Glomerular endothelial cell (primary cell): ENCODE measurements at regions not wholly inside any gene's neighbourhood (a gene's known extent, or its start where the extent isn't known, plus 50 kb on each side); places are given as distances from the start of the nearest gene placed in this dataset.

Experiments
- DNase-seq: peaks from one replicate; pipeline ENCODE4 v3.0.0-alpha.2; 2011; ENCODE audit warnings: low read depth, low spot score; ENCODE audit errors: extremely low read depth

- no peak for DNase-seq
Measured at GRCh38 chr1:13878021-13878420, 178.0 kb downstream of the PRDM2 start.

- DNase-seq, result no peak
Measured at GRCh38 chr1:13878451-13878850, 178.5 kb downstream of the PRDM2 start.

GRCh38 chr1:13881385-13882088, 181.5 kb downstream of the PRDM2 start:
- DNase-seq, result no peak

GRCh38 chr1:13888351-13888986, 188.5 kb downstream of the PRDM2 start:
- no peak for DNase-seq

- DNase-seq, result no peak
Measured at GRCh38 chr1:13889495-13889894, 189.5 kb downstream of the PRDM2 start.

DNA sequence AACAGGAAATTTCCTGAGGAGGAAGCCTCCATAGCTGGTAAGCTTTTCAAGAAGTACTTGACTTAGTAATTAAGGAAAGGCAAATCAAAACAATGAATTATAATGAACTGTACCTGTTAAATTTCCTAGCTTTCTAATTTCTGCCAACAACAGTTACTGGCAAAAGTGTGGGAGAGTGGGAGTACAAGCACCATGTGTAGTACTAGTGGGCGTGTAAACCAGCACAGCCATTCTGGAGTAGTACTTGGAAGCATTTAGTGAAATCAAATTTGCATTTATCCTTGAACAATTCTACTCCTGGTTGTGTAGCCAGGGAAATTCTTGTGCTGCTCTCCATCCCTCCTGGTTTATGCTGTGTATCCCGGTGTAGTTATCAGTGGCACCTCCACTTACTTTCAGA, 190.8 kb downstream of the PRDM2 start:
- DNase-seq, result no peak

DNA sequence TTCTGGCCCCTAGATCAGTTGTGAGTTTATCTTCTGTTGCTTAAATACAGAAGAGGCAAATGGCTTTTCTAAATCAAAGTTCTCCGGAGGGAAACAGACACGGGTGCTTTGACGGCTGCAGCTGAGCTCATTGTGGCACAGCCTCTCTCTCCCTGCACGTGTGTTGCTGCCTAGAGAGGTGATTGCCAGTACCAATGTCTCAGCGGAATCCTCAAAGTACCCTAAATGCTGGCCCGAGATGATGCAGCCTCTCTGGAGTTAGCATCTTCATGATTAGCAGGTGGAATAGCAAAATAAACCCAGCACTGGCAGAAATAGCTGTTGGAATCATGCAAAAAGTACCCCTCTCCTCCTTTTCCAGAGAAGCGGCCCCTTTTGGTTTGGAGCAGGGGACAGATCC, 192.2 kb downstream of the PRDM2 start:
- DNase-seq, result no peak

- DNase-seq, result no peak
Measured at GRCh38 chr1:13892671-13893325, 192.8 kb downstream of the PRDM2 start.

DNA sequence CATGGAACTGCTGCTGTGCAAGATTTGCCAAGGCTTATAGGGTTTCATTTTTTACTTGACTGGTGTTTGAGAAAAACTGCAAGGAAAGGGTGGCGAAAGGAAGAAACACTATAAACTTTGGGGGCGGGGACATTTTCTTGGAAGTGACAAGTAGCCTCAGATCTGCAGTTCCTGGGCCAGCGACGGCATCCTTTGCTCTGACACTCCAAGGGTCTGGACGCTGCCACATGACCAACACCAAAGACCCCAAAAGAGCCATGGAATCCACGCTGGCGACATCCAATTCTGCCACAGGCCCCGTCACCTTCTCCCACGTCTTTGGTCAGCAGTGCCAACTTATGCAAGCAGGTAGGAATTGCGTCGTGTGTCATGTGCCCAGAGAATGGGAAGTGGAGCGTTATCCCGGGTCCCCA, 193.4 kb downstream of the PRDM2 start:
- no peak for DNase-seq

DNA sequence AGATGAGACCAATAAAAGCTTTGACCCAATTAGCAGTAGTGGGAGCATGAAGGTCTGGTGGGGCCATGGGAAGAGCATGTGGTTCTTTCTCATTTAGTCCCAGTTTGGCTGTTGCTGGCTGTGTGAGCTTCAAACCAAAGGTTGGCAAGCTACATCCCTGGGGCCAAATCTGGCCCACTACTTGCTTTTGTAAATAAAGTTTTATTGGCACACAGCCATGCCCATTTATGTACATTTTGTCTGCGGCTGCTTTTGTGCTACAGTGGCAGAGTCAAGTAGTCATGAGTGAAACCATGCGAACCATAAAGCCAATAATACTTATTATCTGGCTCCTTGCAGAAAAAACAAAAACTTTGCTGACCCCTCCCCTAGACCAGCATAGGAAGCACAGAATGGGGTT, 196.9 kb downstream of the PRDM2 start:
- DNase-seq, result no peak

GRCh38 chr1:13898406-13898805, 198.4 kb downstream of the PRDM2 start:
- DNase-seq, result no peak

GRCh38 chr1:13899856-13900255, 199.9 kb downstream of the PRDM2 start:
- DNase-seq, result no peak

GRCh38 chr1:13900583-13900982, 200.6 kb downstream of the PRDM2 start:
- DNase-seq, result no peak

- no peak for DNase-seq
Measured at GRCh38 chr1:13901039-13901438, 201.1 kb downstream of the PRDM2 start.

DNA sequence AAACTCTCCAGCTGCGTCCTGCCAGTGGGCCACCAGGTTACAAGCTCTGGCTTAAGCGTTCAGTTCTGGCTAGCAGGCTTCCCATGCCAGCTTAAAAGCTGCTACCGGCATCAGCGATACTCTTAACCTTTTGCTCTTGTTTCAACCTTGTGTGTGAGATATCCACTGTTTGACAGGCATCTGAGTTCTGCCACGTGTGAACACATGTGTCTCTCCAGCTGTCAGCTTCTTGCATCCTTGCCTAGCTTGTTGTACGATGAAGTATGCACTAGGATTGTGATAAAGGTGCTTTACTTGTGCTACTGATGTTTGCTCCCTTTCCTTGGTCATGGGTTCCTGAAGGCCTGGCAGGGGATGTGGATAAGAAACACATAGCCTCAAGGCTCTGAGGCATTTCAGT, 201.6 kb downstream of the PRDM2 start:
- no peak for DNase-seq

GRCh38 chr1:13908128-13908527, 208.1 kb downstream of the PRDM2 start:
- DNase-seq, result no peak

GRCh38 chr1:13911697-13912619, 212.0 kb downstream of the PRDM2 start:
- DNase-seq, result no peak

GRCh38 chr1:13913396-13913795, 213.4 kb downstream of the PRDM2 start:
- DNase-seq, result no peak

DNA sequence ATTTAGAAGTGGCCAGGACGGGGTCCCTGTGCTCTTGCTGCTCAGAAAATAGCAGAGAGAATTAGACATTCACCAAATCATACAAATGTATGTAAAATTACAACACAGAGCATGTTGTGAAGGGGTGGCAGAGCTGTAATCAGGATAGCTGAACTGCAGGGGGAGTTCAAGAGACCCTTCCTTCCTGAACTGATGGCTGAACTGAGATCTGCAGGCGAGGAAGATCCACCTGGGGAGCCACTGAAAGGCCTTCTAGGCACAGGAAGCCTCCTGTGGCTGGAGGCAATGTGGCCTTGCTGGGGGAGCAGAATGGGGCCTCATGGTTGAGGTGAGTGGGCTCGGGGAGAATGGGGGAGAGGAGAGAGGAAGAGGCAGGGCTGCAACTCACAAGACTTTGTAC, 216.5 kb downstream of the PRDM2 start:
- no peak for DNase-seq

DNA sequence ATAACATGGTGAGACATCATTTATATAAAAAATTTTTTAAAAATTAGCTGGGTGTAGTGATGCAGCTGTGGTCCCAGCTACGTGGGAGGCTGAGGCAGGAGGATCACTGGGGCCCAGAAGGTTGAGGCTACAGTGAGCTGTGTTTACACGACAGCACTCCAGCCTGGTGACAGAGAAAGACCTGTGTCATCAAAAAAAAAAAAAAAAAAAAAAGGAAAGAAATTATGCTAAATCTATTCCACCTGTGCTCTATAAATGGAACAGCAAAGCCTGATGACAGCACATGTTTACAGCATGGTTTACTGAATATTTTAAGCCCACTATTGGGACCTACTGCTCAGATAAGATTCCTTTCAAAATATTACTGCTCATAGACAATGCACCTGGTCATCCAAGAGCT, 217.6 kb downstream of the PRDM2 start:
- DNase-seq, result no peak

DNA sequence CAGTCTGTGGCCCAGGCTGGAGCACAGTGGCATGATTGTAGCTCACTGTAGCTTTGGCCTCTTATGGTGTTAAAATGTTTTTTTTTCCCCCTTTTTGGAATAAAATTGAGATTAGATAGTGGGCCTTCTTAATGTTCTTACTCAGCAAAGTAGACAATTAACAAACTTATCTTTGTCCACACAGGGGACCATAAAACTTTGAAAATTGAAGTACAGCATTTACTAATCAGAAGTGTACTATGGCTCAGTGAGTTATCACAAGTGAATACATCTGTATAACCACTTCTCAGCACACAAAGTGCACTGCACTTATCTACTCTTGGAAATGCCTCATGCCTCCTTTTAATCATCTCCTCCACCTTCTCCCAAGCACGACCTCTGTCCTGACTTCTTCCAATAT, 218.9 kb downstream of the PRDM2 start:
- no peak for DNase-seq
